HCT116 (cell line): ENCODE measurements at regions not wholly inside any gene's neighbourhood (a gene's known extent, or its start where the extent isn't known, plus 50 kb on each side); places are given as distances from the start of the nearest gene placed in this dataset.

Experiments used
- ATAC-seq: fragments of 200-7000 bp; cut with Tn5 transposase; 2 replicates; pipeline ENCODE4 v1.9.1; 2020; ENCODE audit warnings: mild to moderate bottlenecking, moderate library complexity
- BruUV-seq: library from RNA; stranded (reverse); fragments of 400-500 nt; replicated peaks from 2 replicates; lab custom pipeline; 2021; lab: Mats Ljungman, UMichigan
- CTCF ChIA-PET: fragments of 300-600 bp; sonication (Branson Sonifier 250); formaldehyde crosslinking; loops from one replicate; lab custom pipeline; 2021; ENCODE audit warnings: antibody characterized with exemption; lab: Charles Lee
- POLR2A ChIA-PET: fragments of 300-600, 350-600 bp; sonication (Branson Sonifier 250); formaldehyde crosslinking; loops from one replicate; lab custom pipeline; 2021; ENCODE audit warnings: antibody characterized with exemption; lab: Charles Lee
- RAD21 ChIA-PET, 2 experiments: fragments of 300-600 bp; sonication (Branson Sonifier 250); formaldehyde crosslinking; loops; one replicate each; lab custom pipeline; 2023; ENCODE audit warnings: low total read pairs in 2 of 2; ENCODE audit not compliant: uncharacterized antibody in 2 of 2, unreplicated experiment in 2 of 2, low non-redundant PET in 1 of 2; lab: Charles Lee
- DNase-seq: peaks from one replicate; pipeline ENCODE4 v3.0.0-alpha.2; 2010; ENCODE audit warnings: low read depth, low spot score
- H2AFZ ChIP-seq: fragments of 200-600 bp; shearing (Covaris generic), sonication (generic); 2 replicates; pipeline ENCODE4 v1.6.1; 2017; ENCODE audit warnings: low read depth, mixed run types, mixed read lengths, antibody characterized with exemption, low read length; ENCODE audit not compliant: poor library complexity, severe bottlenecking
- H3K27ac ChIP-seq: 2 replicates; pipeline ENCODE4 v1.5.1; 2012; ENCODE audit warnings: low read depth, low read length
- H3K27me3 ChIP-seq: fragments of 200-600 bp; sonication (generic); 2 replicates; pipeline ENCODE4 v1.6.1; 2016; ENCODE audit warnings: mixed run types, low read length, mixed read lengths; ENCODE audit not compliant: insufficient read depth
- H3K36me3 ChIP-seq, 2 experiments: fragments of 200-500 bp in 1 of 2; fragments of 200-600 bp in 1 of 2; sonication (Bioruptor generic) in 1 of 2; sonication (generic) in 1 of 2; 2 replicates each; pipeline versions ENCODE4 v1.5.1 to v1.6.1; 2014 to 2016; ENCODE audit warnings: low read length in 2 of 2, inconsistent platforms in 1 of 2, mixed read lengths in 1 of 2, mixed run types in 1 of 2; ENCODE audit not compliant: insufficient read depth in 2 of 2, control insufficient read depth in 1 of 2
- H3K4me1 ChIP-seq, 2 experiments: fragments of 200-600 bp in 1 of 2; sonication (generic) in 1 of 2; 2 replicates each; pipeline versions ENCODE4 v1.5.1 to v1.6.1; 2012 to 2017; ENCODE audit warnings: low read length in 2 of 2, inconsistent platforms in 1 of 2, mild to moderate bottlenecking in 1 of 2, mixed read lengths in 1 of 2, mixed run types in 1 of 2, moderate library complexity in 1 of 2; ENCODE audit not compliant: insufficient read depth in 2 of 2, control insufficient read depth in 1 of 2
- H3K4me2 ChIP-seq: fragments of 200-600 bp; sonication (generic); 2 replicates; pipeline ENCODE4 v1.6.1; 2017; ENCODE audit warnings: mixed run types, low read length, mixed read lengths
- H3K4me3 ChIP-seq, 2 experiments: fragments of 200-600 bp in 1 of 2; sonication (generic) in 1 of 2; replicated peaks in 1 of 2; 2 replicates each; pipeline ENCODE4 v1.5.1; 2011 to 2016; ENCODE audit warnings: low read length in 2 of 2, control low read depth in 1 of 2, low read depth in 1 of 2, mild to moderate bottlenecking in 1 of 2, mixed read lengths in 1 of 2, mixed run types in 1 of 2
- H3K79me2 ChIP-seq: fragments of 200-600 bp; sonication (generic); 2 replicates; pipeline ENCODE4 v1.6.1; 2017; ENCODE audit warnings: mild to moderate bottlenecking, mixed run types, low read length, moderate library complexity, mixed read lengths; ENCODE audit not compliant: insufficient read depth
- H3K9ac ChIP-seq: fragments of 200-600 bp; sonication (generic); 2 replicates; pipeline ENCODE4 v1.6.1; 2016; ENCODE audit warnings: low read length, mixed read lengths
- H3K9me2 ChIP-seq: fragments of 200-600 bp; sonication (generic), shearing (Covaris generic); 2 replicates; pipeline ENCODE4 v1.6.1; 2017; ENCODE audit warnings: mixed run types, mild to moderate bottlenecking, moderate library complexity; ENCODE audit not compliant: insufficient read depth
- H3K9me3 ChIP-seq, 2 experiments: fragments of 200-500 bp in 1 of 2; fragments of 200-600 bp in 1 of 2; sonication (Bioruptor generic) in 1 of 2; sonication (generic) in 1 of 2; 2 replicates each; pipeline ENCODE4 v1.6.1; 2014 to 2017; ENCODE audit warnings: low read length in 2 of 2, mixed read lengths in 2 of 2, inconsistent platforms in 1 of 2, low read depth in 1 of 2, mild to moderate bottlenecking in 1 of 2, mixed run types in 1 of 2, moderate library complexity in 1 of 2; ENCODE audit not compliant: control insufficient read depth in 1 of 2, insufficient read depth in 1 of 2
- H4K20me1 ChIP-seq: fragments of 200-600 bp; sonication (generic), shearing (Covaris generic); 2 replicates; pipeline ENCODE4 v1.6.1; 2017; ENCODE audit warnings: mixed run types, mild to moderate bottlenecking, moderate library complexity; ENCODE audit not compliant: insufficient read depth
- ATF3 ChIP-seq: IDR thresholded peaks from 2 replicates; pipeline ENCODE4 v1.6.1; 2012
- CBX3 ChIP-seq: IDR thresholded peaks from 2 replicates; pipeline ENCODE4 v1.6.1; 2012; ENCODE audit warnings: low read depth
- CEBPB ChIP-seq: IDR thresholded peaks from 2 replicates; pipeline ENCODE4 v1.6.1; 2012; ENCODE audit warnings: low read depth
- EGR1 ChIP-seq: IDR thresholded peaks from 2 replicates; pipeline ENCODE4 v1.6.1; 2012; ENCODE audit warnings: low read depth
- ELF1 ChIP-seq: IDR thresholded peaks from 2 replicates; pipeline ENCODE4 v1.6.1; 2012; ENCODE audit warnings: low read depth, borderline replicate concordance
- EZH2 ChIP-seq: fragments of 200-600 bp; sonication (generic); IDR thresholded peaks from 2 replicates; pipeline ENCODE4 v1.6.1; 2017; ENCODE audit warnings: antibody characterized with exemption, mixed run types
- EZH2phosphoT487 ChIP-seq: fragments of 200-600 bp; IDR thresholded peaks from 2 replicates; pipeline ENCODE4 v1.6.1; 2018; ENCODE audit warnings: antibody characterized with exemption, borderline replicate concordance
- FOSL1 ChIP-seq: IDR thresholded peaks from 2 replicates; pipeline ENCODE4 v1.6.1; 2012; ENCODE audit warnings: low read depth
- POLR2AphosphoS5 ChIP-seq: IDR thresholded peaks from 2 replicates; pipeline ENCODE4 v1.6.1; 2011; ENCODE audit warnings: mild to moderate bottlenecking, low read depth, low read length, moderate library complexity
- SP1 ChIP-seq: IDR thresholded peaks from 2 replicates; pipeline ENCODE4 v1.6.1; 2012; ENCODE audit warnings: low read depth
- YY1 ChIP-seq: IDR thresholded peaks from 2 replicates; pipeline ENCODE4 v1.6.1; 2011; ENCODE audit warnings: low read length, low read depth, moderate library complexity, mild to moderate bottlenecking; ENCODE audit not compliant: insufficient replicate concordance; ENCODE audit errors: extremely low read depth
- ZBTB33 ChIP-seq: IDR thresholded peaks from 2 replicates; pipeline ENCODE4 v1.6.1; 2011; ENCODE audit warnings: mild to moderate bottlenecking, low read length, moderate library complexity; ENCODE audit not compliant: insufficient replicate concordance; ENCODE audit errors: extremely low read depth
- ZNF274 ChIP-seq: fragments of 200-500 bp; sonication (Bioruptor generic); IDR thresholded peaks from 2 replicates; pipeline ENCODE4 v1.6.1; 2014; ENCODE audit warnings: mild to moderate bottlenecking, low read depth, low read length, inconsistent platforms
- intact Hi-C: fragments of 100-400 bp; cut with micrococcal nuclease; formaldehyde crosslinking; loops from 2 replicates; pipeline ENCODE4 v1.10.0; 2022
- TF ChIP-seq, protein P1 (sequence below): IDR thresholded peaks from 2 replicates; pipeline ENCODE4 v1.6.1; 2012; ENCODE audit warnings: low read depth

- Histone ChIP-seq H4K20me1 (no peaks in the 10 kb centered on the region), H3K4me1 (peaks cover 0 to 7% of the 10 kb centered on the region in 2 experiments; a peak in 1 of 4 replicates), H3K9ac (no peak overlapping the region), H3K9me3 (0 out of 4 replicates have a peak, but pooled peaks cover 0 to 6% of the 10 kb centered on the region in 2 experiments), H3K9me2 (no peaks in the 10 kb centered on the region), H3K79me2 (no peaks in the 10 kb centered on the region), H3K4me2 (peak overlapping the region; percentile 18), H3K27ac (no peak overlapping the region), H3K4me3 (no peak overlapping the region), H2AFZ (no peak overlapping the region), H3K36me3 (no peaks in the 10 kb centered on the region)
- CTCF ChIA-PET = no interaction called here
- POLR2A ChIA-PET = no interaction called here
- RAD21 ChIA-PET = no interaction called here
- DNase-seq = peak; percentile 28
- intact Hi-C loops = no loop called here
- BruUV-seq = no TSS peak
- no peak for TF ChIP-seq ATF3
- TF ChIP-seq YY1 = no peak
- no peak for TF ChIP-seq CEBPB
- no peak for TF ChIP-seq FOSL1
- TF ChIP-seq ELF1 = no peak
- TF ChIP-seq, all 23 proteins: peak for 0
- peak; percentile 68 for ATAC-seq
- H3K27me3 ChIP-seq = no peaks in the 10 kb centered on the region
Measured at GRCh38 chr13:70249332-70250064, 141.2 kb upstream of the KLHL1 start.

DNA sequence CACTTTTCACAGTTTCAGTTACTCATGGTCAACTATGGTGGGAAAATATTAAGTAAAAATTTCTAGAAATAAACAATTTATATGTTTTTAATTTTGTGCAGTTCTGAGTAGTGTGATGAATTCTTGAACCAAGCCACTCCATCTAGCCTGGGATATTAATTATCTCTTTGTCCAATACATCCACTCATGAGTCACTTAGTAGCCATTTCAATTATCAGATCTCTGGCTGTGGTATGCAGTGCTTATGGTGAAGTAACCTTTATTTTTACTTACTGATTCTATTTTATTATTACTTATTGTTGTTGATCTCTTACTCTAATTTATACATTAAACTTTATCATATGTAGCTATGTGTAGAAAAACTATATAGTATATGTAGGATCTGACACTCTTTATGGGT lies 128.9 kb upstream of the KLHL1 start:
- no peaks in the 10 kb centered on the region; a peak in 1 of 4 replicates for H3K9me3 ChIP-seq
- ChIA-PET RAD21 (no interaction called here), POLR2A (no interaction called here), CTCF (no interaction called here)
- no peak overlapping the region for H3K9ac ChIP-seq
- ATAC-seq (no peak), DNase-seq (no peak)
- no peak overlapping the region for H2AFZ ChIP-seq
- no peaks in the 10 kb centered on the region for H3K36me3 ChIP-seq
- H3K9me2 ChIP-seq = no peaks in the 10 kb centered on the region
- no peak overlapping the region for H3K4me2 ChIP-seq
- no peak overlapping the region for H3K27ac ChIP-seq
- BruUV-seq = no TSS peak
- no peak overlapping the region for H3K4me3 ChIP-seq
- H3K79me2 ChIP-seq = no peaks in the 10 kb centered on the region
- intact Hi-C loops = no loop called here
- H3K4me1 ChIP-seq = no peaks in the 10 kb centered on the region
- H4K20me1 ChIP-seq = no peaks in the 10 kb centered on the region
- no peaks in the 10 kb centered on the region for H3K27me3 ChIP-seq
- TF ChIP-seq YY1 (no peak), ZBTB33 (no peak), EGR1 (no peak), SP1 (no peak), POLR2AphosphoS5 (no peak), ATF3 (no peak), EZH2 (no peak), ZNF274 (no peak), EZH2phosphoT487 (no peak), CBX3 (no peak)
- TF ChIP-seq, protein P1, sequence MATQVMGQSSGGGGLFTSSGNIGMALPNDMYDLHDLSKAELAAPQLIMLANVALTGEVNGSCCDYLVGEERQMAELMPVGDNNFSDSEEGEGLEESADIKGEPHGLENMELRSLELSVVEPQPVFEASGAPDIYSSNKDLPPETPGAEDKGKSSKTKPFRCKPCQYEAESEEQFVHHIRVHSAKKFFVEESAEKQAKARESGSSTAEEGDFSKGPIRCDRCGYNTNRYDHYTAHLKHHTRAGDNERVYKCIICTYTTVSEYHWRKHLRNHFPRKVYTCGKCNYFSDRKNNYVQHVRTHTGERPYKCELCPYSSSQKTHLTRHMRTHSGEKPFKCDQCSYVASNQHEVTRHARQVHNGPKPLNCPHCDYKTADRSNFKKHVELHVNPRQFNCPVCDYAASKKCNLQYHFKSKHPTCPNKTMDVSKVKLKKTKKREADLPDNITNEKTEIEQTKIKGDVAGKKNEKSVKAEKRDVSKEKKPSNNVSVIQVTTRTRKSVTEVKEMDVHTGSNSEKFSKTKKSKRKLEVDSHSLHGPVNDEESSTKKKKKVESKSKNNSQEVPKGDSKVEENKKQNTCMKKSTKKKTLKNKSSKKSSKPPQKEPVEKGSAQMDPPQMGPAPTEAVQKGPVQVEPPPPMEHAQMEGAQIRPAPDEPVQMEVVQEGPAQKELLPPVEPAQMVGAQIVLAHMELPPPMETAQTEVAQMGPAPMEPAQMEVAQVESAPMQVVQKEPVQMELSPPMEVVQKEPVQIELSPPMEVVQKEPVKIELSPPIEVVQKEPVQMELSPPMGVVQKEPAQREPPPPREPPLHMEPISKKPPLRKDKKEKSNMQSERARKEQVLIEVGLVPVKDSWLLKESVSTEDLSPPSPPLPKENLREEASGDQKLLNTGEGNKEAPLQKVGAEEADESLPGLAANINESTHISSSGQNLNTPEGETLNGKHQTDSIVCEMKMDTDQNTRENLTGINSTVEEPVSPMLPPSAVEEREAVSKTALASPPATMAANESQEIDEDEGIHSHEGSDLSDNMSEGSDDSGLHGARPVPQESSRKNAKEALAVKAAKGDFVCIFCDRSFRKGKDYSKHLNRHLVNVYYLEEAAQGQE = no peak
